ENCODE measurements at regions not wholly inside any gene's neighbourhood (a gene's known extent, or its start where the extent isn't known, plus 50 kb on each side); places are given as distances from the start of the nearest gene placed in this dataset.
"Not testable (repeated sequence)": the region's sequence is repeated elsewhere in the genome, so short reads cannot be mapped to it uniquely, and the experiment has no call there.

GRCh38 chr16:16610389-16610967 is 231.5 kb downstream of the NPIPA7 start:
- not testable (repeated sequence) for DNase-seq (ENCODE audit: low read depth in 4 of 4, low spot score in 3 of 4)

- not testable (repeated sequence) for DNase-seq (ENCODE audit: low read depth in 4 of 4, low spot score in 3 of 4)
Measured at GRCh38 chr16:16613212-16613611, 234.3 kb downstream of the NPIPA7 start.

GRCh38 chr16:16614484-16614883 is 235.5 kb downstream of the NPIPA7 start:
- DNase-seq (ENCODE audit: low read depth in 4 of 4, low spot score in 3 of 4): not testable (repeated sequence)

DNA sequence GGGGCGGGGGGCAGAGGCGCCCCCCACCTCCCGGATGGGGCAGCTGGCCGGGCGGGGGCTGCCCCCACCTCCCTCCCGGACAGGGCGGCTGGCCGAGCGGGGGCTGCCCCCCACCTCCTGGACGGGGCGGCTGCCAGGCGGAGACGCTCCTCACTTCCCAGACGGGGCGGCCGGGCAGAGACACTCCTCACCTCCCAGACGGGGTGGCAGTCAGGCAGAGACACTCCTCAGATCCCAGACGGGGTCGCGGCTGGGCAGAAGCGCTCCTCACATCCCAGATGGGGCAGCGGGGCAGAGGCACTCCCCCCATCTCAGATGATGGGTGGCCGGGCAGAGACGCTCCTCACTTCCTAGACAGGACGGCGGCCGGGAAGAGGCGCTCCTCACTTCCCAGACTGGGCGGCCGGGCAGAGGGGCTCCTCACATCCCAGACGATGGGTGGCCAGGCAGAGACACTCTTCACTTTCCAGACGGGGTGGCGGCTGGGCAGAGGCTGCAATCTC is 240.1 kb downstream of the NPIPA7 start:
- not testable (repeated sequence) for DNase-seq (ENCODE audit: low read depth in 4 of 4, low spot score in 3 of 4)

- not testable (repeated sequence) for DNase-seq (ENCODE audit: low read depth in 4 of 4, low spot score in 3 of 4)
Measured at GRCh38 chr16:16624367-16624766, 245.4 kb downstream of the NPIPA7 start.

DNA sequence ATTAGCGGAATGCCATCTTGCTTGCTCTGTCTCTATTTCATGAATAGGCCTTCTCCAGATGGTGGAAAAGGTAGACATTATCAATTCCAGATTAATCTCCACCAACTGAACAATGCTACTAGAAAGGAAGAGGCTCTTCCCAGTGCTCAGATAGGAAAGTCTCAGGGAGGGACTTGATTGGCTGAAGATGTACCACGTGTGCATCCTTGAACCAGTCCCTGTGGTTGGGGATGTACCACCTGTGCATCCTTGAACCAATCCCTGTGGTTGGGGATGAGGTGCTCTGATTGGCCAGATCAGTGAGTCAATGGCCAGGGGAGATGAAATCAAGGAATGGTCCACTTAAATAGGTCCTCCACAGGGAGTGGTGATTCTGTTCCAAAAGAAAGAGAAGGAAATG is 246.2 kb downstream of the NPIPA7 start:
- DNase-seq (ENCODE audit: low read depth in 4 of 4, low spot score in 3 of 4): not testable (repeated sequence)

DNA sequence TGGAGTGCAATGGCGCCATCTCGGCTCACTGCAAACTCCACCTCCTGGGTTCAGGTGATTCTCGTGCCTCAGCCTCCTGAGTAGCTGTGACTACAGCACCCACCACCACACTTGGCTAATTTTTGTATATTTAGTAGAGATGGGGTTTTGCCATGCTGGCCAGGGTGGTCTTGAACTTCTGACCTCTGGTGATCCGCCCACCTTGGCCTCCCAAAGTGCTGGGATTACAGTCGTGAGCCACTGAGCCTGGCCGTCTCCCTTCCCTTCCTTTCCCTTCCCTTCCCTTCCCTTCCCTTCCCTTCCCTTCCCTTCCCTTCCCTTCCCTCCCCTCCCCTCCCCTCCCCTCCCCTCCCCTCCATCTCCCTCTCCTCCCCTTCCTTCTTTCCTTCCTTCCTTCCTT is 248.9 kb downstream of the NPIPA7 start:
- DNase-seq (ENCODE audit: low read depth in 4 of 4, low spot score in 3 of 4): not testable (repeated sequence)

DNA sequence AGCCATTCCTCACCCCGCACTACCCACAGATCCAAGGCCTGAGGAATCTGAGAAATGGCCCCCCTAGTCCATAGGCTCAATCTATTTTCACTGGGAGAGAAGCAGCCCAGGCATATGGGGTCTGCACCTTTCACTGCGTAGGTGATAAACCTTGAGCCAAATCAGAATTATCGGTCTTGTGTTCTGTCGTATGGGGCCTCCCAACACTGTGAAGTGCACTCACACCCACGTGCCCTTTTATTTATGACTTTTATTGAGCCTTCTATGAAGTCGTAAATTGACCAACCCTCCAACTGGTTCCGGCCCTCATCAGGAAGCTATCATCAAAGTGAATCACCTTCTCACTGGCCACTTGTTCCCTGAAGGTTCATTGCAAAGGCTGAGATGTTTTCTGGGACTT is 259.3 kb downstream of the NPIPA7 start:
- DNase-seq (ENCODE audit: low read depth in 4 of 4, low spot score in 3 of 4): not testable (repeated sequence)

DNA sequence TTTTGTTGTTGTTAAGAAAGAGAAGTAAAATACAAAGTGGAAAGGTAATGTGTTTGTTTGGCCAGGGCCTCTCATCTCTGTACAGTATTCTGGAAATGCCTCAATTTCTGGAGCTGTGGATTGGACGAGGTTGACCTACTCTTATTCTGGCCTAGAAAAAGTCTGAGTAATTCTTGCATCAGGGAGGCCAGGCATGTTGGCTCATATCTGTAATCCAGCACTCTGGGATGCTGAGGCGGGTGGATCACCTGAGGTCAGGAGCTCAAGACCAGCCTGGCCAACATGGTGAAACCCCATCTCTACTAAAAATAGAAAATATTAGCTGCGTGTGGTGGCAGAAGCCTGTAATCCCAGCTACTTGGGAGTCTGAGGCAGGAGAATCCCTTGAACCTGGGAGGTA is 259.8 kb downstream of the NPIPA7 start:
- not testable (repeated sequence) for DNase-seq (ENCODE audit: low read depth in 4 of 4, low spot score in 3 of 4)

- DNase-seq (ENCODE audit: low read depth in 4 of 4, low spot score in 3 of 4): not testable (repeated sequence)
Measured at GRCh38 chr16:16643828-16644227, 264.9 kb downstream of the NPIPA7 start.

- not testable (repeated sequence) for DNase-seq (ENCODE audit: low read depth in 4 of 4, low spot score in 3 of 4)
Measured at GRCh38 chr16:16648002-16648401, 269.1 kb downstream of the NPIPA7 start.

GRCh38 chr16:16672180-16672812 is 293.4 kb downstream of the NPIPA7 start:
- DNase-seq (ENCODE audit: low read depth in 4 of 4, low spot score in 3 of 4): not testable (repeated sequence)

- DNase-seq (ENCODE audit: low read depth in 4 of 4, low spot score in 3 of 4): not testable (repeated sequence)
Measured at GRCh38 chr16:16674820-16675219, 295.9 kb downstream of the NPIPA7 start.

DNA sequence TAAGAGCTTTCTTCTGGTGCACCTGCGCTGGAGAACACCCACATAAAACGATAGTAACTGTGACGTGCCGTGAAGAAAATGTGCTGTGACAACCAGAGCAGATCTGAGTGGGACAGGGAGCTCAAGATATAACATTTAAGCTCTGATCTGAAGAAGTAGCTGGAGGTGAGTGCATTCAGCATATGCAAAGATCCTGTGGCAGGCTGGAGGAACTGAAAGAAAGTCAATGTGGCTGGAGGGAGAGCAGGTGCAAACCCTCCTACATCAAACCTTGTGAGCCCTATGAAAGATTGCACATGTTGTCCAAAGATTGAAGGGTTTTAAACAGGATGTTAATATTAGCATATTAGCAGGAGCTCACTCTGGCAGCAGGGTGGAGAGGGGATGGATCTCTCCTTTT is 342.9 kb downstream of the NPIPA7 start:
- DNase-seq (ENCODE audit: low read depth in 4 of 4, low spot score in 3 of 4): not testable (repeated sequence)

- not testable (repeated sequence) for DNase-seq (ENCODE audit: low read depth in 4 of 4, low spot score in 3 of 4)
Measured at GRCh38 chr16:16722666-16723065, 343.7 kb downstream of the NPIPA7 start.

DNA sequence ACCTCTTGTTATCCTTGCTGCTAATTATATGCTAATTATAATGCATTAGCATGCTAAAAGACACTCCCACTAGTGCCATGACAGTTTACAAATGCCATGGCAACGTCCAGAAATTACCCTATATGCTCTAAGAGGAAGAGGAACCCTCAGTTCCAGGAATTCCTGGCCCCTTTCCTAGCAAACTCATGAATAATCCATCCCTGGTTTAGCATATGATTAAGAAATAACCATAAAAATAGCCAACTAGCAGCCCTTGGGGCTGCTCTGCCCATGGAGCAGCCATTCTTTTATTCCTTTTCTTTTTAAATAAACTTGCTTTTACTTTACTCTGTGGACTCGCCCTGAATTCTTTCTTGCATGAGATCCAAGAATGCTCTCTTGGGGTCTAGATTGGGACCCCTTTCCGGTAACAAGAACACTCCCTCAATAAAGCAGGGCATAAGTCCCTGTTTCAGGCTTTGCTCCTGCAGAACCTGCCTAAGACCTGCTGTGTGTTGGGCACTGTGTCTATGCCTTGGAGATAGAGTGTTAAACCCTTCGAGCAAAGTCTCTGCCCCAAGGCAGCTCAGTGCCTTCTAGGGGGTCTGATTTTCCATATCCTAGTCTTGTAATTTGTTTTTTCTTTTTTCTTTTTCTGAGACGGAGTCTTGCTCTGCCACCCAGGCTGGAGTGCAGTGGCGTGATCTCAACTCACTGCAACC is 345.0 kb downstream of the NPIPA7 start:
- DNase-seq (ENCODE audit: low read depth in 4 of 4, low spot score in 3 of 4): not testable (repeated sequence)

GRCh38 chr16:16727048-16727447 is 348.1 kb downstream of the NPIPA7 start:
- DNase-seq (ENCODE audit: low read depth in 4 of 4, low spot score in 3 of 4): not testable (repeated sequence)

- DNase-seq (ENCODE audit: low read depth in 4 of 4, low spot score in 3 of 4): not testable (repeated sequence)
Measured at GRCh38 chr16:16742573-16742972, 363.6 kb downstream of the NPIPA7 start.

GRCh38 chr16:16754992-16755667 is 376.2 kb downstream of the NPIPA7 start:
- DNase-seq (ENCODE audit: low read depth in 4 of 4, low spot score in 3 of 4): not testable (repeated sequence)

DNA sequence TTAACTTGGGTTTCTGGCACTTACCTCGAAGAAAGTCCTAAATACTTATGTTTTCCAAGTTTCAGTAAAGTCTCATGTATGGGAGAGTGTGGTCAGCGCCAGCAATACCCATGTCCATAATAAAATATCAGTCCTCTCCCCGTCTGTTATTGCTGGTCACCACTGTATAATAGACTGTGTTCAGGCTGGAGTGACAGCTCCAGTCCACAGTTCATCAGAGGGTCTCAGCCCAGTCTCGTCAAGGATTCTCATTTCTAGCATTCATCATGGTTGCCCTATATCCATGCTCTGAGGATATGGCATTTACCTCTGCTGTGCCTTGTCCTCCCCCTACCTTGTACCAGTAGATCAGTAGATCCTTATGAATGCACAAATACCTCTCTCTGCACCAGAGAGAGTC is 384.5 kb downstream of the NPIPA7 start:
- DNase-seq (ENCODE audit: low read depth in 4 of 4, low spot score in 3 of 4): no peak

DNA sequence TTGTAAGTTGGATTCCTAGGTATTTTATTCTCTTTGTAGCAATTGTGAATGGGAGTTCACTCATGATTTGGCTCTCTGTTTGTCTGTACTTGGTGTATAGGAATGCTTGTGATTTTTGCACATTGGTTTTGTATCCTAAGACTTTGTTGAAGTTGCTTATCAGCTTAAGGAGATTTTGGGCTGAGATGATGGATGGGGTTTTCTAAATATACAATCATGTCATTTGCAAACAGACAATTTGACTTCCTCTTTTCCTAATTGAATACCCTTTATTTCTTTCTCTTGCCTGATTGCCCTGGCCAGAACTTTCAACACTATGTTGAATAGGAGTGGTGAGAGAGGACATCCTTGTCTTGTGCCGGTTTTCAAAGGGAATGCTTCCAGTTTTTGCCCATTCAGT is 391.8 kb downstream of the NPIPA7 start:
- DNase-seq (ENCODE audit: low read depth in 4 of 4, low spot score in 3 of 4): not testable (repeated sequence)
